Spleen (tissue), 11 donors: ENCODE measurements at regions not wholly inside any gene's neighbourhood (a gene's known extent, or its start where the extent isn't known, plus 50 kb on each side); places are given as distances from the start of the nearest gene placed in this dataset.

Source experiments
- DNase-seq: peaks from one replicate; pipeline ENCODE4 v3.0.0-alpha.2; 2020
- H3K27ac ChIP-seq, 8 donors: fragments of 200-600 bp; sonication (generic) in 7 of 8; 1 replicate in 4 of 8; 2 replicates in 4 of 8; pipeline versions ENCODE4 v1.5.0 to v1.8.0; 2016 to 2021; ENCODE audit warnings: inconsistent platforms in 4 of 8, mild to moderate bottlenecking in 4 of 8, moderate library complexity in 1 of 8
- H3K27me3 ChIP-seq, 7 donors: fragments of 200-600 bp; sonication (generic) in 6 of 7; replicated peaks in 1 of 7; 1 replicate in 4 of 7; 2 replicates in 3 of 7; pipeline versions ENCODE4 v1.5.0 to v1.8.0; 2016 to 2021; ENCODE audit warnings: inconsistent platforms in 3 of 7, mild to moderate bottlenecking in 1 of 7
- H3K36me3 ChIP-seq, 6 donors: fragments of 200-600 bp; sonication (generic) in 5 of 6; 1 replicate in 4 of 6; 2 replicates in 2 of 6; pipeline versions ENCODE4 v1.5.0 to v1.8.0; 2016 to 2021; ENCODE audit warnings: inconsistent platforms in 2 of 6
- H3K4me1 ChIP-seq, 6 donors: fragments of 200-600 bp; sonication (generic) in 5 of 6; 1 replicate in 3 of 6; 2 replicates in 3 of 6; pipeline versions ENCODE4 v1.5.0 to v1.8.0; 2016 to 2021; ENCODE audit warnings: inconsistent platforms in 3 of 6
- H3K4me3 ChIP-seq, 8 donors: fragments of 200-600 bp; sonication (generic) in 7 of 8; 1 replicate in 4 of 8; 2 replicates in 4 of 8; pipeline versions ENCODE4 v1.5.0 to v1.8.0; 2016 to 2021; ENCODE audit warnings: inconsistent platforms in 4 of 8, mild to moderate bottlenecking in 4 of 8, moderate library complexity in 2 of 8
- H3K9me3 ChIP-seq, 8 donors: fragments of 200-600 bp; sonication (generic) in 7 of 8; 1 replicate in 4 of 8; 2 replicates in 4 of 8; pipeline versions ENCODE4 v1.5.0 to v1.8.0; 2016 to 2021; ENCODE audit warnings: inconsistent platforms in 4 of 8
- POLR2A ChIP-seq, 3 donors: fragments of 450-650 bp; IDR thresholded peaks; one replicate each; pipeline ENCODE4 v1.5.1; 2017; ENCODE audit warnings: antibody characterized with exemption in 3 of 3, mild to moderate bottlenecking in 1 of 3
- POLR2AphosphoS5 ChIP-seq, 3 donors: sonication (generic); formaldehyde crosslinking; IDR thresholded peaks; one replicate each; pipeline ENCODE4 v1.5.1; 2017; ENCODE audit warnings: antibody characterized with exemption in 3 of 3
- WGBS, 5 donors: extraction: QIAGEN DNeasy Blood & Tissue Kit in 3 of 5; methylation state at CpG; one replicate each; pipeline versions ENCODE4 v1.1.5 to v1.1.7; 2013 to 2018; 5-methylcytosine and 5-hydroxymethylcytosine counted together
- intact Hi-C: fragments of 100-400 bp; cut with DNase I; formaldehyde crosslinking; loops from one replicate; pipeline ENCODE4 v1.15.0; 2023; ENCODE audit warnings: low total_unique reads
- TF ChIP-seq, protein P1 (sequence below), 11 experiments: fragments of 200-600 bp in 7 of 11; fragments of 450-650 bp in 4 of 11; sonication (generic) in 4 of 11; IDR thresholded peaks in 8 of 11; conservative IDR thresholded peaks in 3 of 11; 1 replicate in 7 of 11; 2 replicates in 4 of 11; pipeline versions ENCODE4 v1.4.0 to v1.8.0; 2016 to 2021; ENCODE audit warnings: antibody characterized with exemption in 11 of 11, inconsistent platforms in 4 of 11, mild to moderate bottlenecking in 1 of 11
- donor health status: healthy with polysubstance abuse.
- donor health status: DM: no; HTN: no; CAD: no; lungs with moderate emphysema.
- donor health status: DM: no; HTN: no; CAD: no.
- donor health status: Bipolar disorder and iron deficiency.
- donor health status: healthy.
- donor health status: DM: no; HTN: no; CAD: no.
- donor health status: DM: yes; HTN: yes; CAD: no.

DNA sequence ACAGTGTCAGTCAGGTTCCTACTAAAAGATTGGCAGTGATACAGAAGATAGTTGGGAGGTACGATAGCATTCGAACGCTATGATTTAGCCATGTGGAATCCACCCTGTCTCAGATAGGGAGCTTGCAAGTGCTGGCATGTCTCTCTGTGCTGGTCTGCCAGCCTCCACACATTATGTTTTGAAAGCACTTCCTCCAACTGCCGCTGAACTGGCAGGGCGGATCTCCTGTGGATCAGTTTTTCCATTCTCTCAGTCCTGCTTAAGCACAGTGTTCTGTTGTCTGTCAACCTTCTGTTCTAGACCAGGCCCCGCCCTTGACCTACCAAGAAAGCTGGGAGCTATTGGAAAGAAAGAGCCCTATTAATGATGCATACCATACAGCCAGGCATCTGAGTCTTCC, 65.5 kb upstream of the PALMD start:
- H3K4me3 ChIP-seq: no peak overlapping the region
- TF ChIP-seq, protein P1, sequence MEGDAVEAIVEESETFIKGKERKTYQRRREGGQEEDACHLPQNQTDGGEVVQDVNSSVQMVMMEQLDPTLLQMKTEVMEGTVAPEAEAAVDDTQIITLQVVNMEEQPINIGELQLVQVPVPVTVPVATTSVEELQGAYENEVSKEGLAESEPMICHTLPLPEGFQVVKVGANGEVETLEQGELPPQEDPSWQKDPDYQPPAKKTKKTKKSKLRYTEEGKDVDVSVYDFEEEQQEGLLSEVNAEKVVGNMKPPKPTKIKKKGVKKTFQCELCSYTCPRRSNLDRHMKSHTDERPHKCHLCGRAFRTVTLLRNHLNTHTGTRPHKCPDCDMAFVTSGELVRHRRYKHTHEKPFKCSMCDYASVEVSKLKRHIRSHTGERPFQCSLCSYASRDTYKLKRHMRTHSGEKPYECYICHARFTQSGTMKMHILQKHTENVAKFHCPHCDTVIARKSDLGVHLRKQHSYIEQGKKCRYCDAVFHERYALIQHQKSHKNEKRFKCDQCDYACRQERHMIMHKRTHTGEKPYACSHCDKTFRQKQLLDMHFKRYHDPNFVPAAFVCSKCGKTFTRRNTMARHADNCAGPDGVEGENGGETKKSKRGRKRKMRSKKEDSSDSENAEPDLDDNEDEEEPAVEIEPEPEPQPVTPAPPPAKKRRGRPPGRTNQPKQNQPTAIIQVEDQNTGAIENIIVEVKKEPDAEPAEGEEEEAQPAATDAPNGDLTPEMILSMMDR (IDR thresholded peaks at IDR 0.05 in 8 of 11, conservative IDR thresholded peaks at IDR 0.05 in 3 of 11): no peak
- TF ChIP-seq POLR2AphosphoS5 (IDR thresholded peaks at IDR 0.05) (no peak), POLR2A (IDR thresholded peaks at IDR 0.05) (no peak)
- H3K27me3 ChIP-seq: no peaks in the 10 kb centered on the region
- H3K27ac ChIP-seq: no peak overlapping the region
- intact Hi-C loops: no loop called here
- no peaks in the 10 kb centered on the region for H3K4me1 ChIP-seq
- WGBS, 5 donors: 84 to 93% (median 87%) methylated on average over 6 of the region's 6 CpGs
- H3K36me3 ChIP-seq: no peaks in the 10 kb centered on the region
- no peak for DNase-seq
- no peaks in the 10 kb centered on the region for H3K9me3 ChIP-seq

DNA sequence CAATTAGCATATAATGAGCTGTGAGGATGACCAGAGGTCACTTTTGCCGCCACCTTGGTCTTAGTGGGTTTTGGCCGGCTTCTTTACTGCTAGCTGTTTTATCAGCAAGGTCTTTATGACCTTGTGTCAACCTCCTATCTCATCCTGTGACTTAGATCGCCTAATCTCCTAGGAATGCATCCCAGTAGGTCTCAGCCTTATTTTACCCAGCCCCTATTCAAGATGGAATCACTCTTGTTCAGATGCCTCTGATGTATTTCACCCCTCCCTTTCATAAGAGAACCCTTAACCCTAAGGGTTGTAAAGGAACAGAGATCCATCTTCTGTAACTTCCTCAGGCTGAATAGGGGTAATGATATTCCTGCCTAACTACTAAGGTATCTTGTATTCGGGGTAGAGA, 58.9 kb upstream of the PALMD start:
- Histone ChIP-seq H3K9me3 (no peaks in the 10 kb centered on the region), H3K27me3 (no peaks in the 10 kb centered on the region), H3K4me1 (no peaks in the 10 kb centered on the region), H3K27ac (no peak overlapping the region), H3K4me3 (no peak overlapping the region), H3K36me3 (no peaks in the 10 kb centered on the region)
- intact Hi-C loops: no loop called here
- WGBS, 5 donors: 57 to 84% (median 80%) methylated on average over 4 of the region's 4 CpGs
- TF ChIP-seq, protein P1 (IDR thresholded peaks at IDR 0.05 in 8 of 11, conservative IDR thresholded peaks at IDR 0.05 in 3 of 11): no peak
- TF ChIP-seq POLR2AphosphoS5 (IDR thresholded peaks at IDR 0.05): no peak
- no peak for TF ChIP-seq POLR2A (IDR thresholded peaks at IDR 0.05)
- no peak for DNase-seq

DNA sequence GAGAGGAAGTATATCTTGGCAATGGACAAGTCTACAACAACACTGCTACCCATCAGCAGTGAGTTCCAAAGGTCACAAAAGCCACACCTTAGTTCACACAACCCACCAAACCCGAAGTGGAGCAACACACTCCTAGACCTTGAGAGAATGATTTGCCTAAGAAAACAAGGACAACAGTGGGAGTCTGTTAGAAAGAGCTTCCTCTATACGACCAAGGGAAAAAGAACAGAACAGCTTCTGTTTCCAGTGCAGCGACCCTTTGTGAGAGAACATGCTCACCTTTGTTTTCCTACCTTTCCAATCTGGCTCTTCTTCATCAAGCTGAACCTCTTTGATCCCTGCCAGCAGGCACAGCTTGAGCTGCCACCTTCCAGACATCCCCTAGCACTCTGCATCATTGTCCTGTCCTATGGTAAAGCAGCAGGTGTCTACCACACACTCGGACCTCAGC, 56.7 kb upstream of the PALMD start:
- 48 to 84% (median 73%) methylated on average over 4 of the region's 4 CpGs for WGBS, 5 donors
- no peaks in the 10 kb centered on the region for H3K36me3 ChIP-seq
- intact Hi-C loops: no loop called here
- TF ChIP-seq POLR2AphosphoS5 (IDR thresholded peaks at IDR 0.05) (no peak), POLR2A (IDR thresholded peaks at IDR 0.05) (no peak)
- TF ChIP-seq, protein P1 (IDR thresholded peaks at IDR 0.05 in 8 of 11, conservative IDR thresholded peaks at IDR 0.05 in 3 of 11): no peak
- no peaks in the 10 kb centered on the region for H3K4me1 ChIP-seq
- H3K27me3 ChIP-seq: no peaks in the 10 kb centered on the region
- DNase-seq: no peak
- H3K4me3 ChIP-seq: no peak overlapping the region
- no peaks in the 10 kb centered on the region for H3K9me3 ChIP-seq
- H3K27ac ChIP-seq: no peak overlapping the region

DNA sequence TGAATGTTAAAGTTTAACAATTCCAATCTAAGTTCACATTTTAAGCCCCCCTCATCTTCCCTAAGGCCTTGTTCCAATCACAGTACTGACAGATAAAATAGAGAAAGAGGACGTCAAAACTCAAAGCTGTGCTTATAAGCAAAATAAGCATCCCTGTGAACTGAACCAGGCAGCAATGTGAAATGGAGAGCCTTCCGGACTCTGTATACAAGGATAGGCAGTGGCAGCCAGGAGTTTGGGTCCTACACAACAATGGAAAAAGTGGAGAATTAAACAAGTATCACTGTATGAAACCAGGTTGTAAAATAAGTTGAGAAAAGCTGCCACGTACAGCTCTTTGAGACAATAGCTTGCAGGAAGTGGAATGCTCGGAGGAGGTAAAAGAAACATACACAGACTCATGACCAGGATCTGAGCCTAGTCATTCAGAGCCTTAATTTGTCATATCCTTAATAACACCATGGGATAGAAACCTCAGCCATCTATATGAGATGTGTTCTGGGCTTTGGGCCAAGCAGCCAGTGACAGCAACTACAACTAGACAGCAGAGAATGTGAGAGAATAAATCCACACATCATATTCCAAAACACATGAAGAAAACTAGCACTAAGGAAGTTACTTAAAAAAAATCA, 55.2 kb upstream of the PALMD start:
- Histone ChIP-seq H3K27ac (no peak overlapping the region), H3K36me3 (no peaks in the 10 kb centered on the region), H3K27me3 (no peaks in the 10 kb centered on the region), H3K4me3 (no peak overlapping the region), H3K4me1 (no peaks in the 10 kb centered on the region), H3K9me3 (no peaks in the 10 kb centered on the region)
- TF ChIP-seq, protein P1 (IDR thresholded peaks at IDR 0.05 in 8 of 11, conservative IDR thresholded peaks at IDR 0.05 in 3 of 11): no peak
- TF ChIP-seq POLR2AphosphoS5 (IDR thresholded peaks at IDR 0.05) (no peak), POLR2A (IDR thresholded peaks at IDR 0.05) (no peak)
- DNase-seq: no peak
- intact Hi-C loops: no loop called here
- WGBS, 5 donors: 48 to 77% (median 62%) methylated on average over 4 of the region's 4 CpGs
